ENCODE measurements at regions not wholly inside any gene's neighbourhood (a gene's known extent, or its start where the extent isn't known, plus 50 kb on each side); places are given as distances from the start of the nearest gene placed in this dataset.
"Not testable (repeated sequence)": the region's sequence is repeated elsewhere in the genome, so short reads cannot be mapped to it uniquely, and the experiment has no call there.

GRCh38 chrX:65932173-65933084, 107.5 kb downstream of the VSIG4 start:
- ChIA-PET CTCF (no interaction called here), POLR2A (no interaction called here)
- H3K36me3 Mint-ChIP-seq (ENCODE audit: low read depth), result no peaks in the 10 kb centered on the region
- no peaks in the 10 kb centered on the region for H3K27me3 Mint-ChIP-seq
- H3K27ac Mint-ChIP-seq, result no peak overlapping the region
- intact Hi-C loops (cut with micrococcal nuclease), result no loop called here
- H3K4me1 Mint-ChIP-seq, result peaks cover 3% of the 10 kb centered on the region
- H3K4me3 Mint-ChIP-seq, result no peak overlapping the region
- ATAC-seq (ENCODE audit: low read depth), result no peak
- peaks cover 3% of the 10 kb centered on the region for H3K9me3 Mint-ChIP-seq
- DNase-seq, result no peak
- TF ChIP-seq CTCF (IDR thresholded peaks at IDR 0.05), result no peak

GRCh38 chrX:65928522-65928921, 111.4 kb downstream of the VSIG4 start:
- no peak overlapping the region for H3K4me3 Mint-ChIP-seq
- H3K27me3 Mint-ChIP-seq, result no peaks in the 10 kb centered on the region
- TF ChIP-seq CTCF (IDR thresholded peaks at IDR 0.05), result no peak
- H3K36me3 Mint-ChIP-seq (ENCODE audit: low read depth), result no peaks in the 10 kb centered on the region
- ChIA-PET POLR2A (no interaction called here), CTCF (no interaction called here)
- ATAC-seq (ENCODE audit: low read depth) (no peak), DNase-seq (no peak)
- peaks cover 5% of the 10 kb centered on the region for H3K9me3 Mint-ChIP-seq
- H3K27ac Mint-ChIP-seq, result no peak overlapping the region
- H3K4me1 Mint-ChIP-seq, result peaks cover 31% of the 10 kb centered on the region
- intact Hi-C loops (cut with micrococcal nuclease), result no loop called here

- peaks cover 39% of the 10 kb centered on the region for H3K4me1 Mint-ChIP-seq
- CTCF ChIA-PET; intact Hi-C loops (cut with micrococcal nuclease); H3K9me3 Mint-ChIP-seq; POLR2A ChIA-PET; H3K27me3 Mint-ChIP-seq; ATAC-seq (ENCODE audit: low read depth); H3K27ac Mint-ChIP-seq; H3K36me3 Mint-ChIP-seq (ENCODE audit: low read depth); DNase-seq; H3K4me3 Mint-ChIP-seq: not testable (repeated sequence)
Observed at GRCh38 chrX:65927386-65927785, 112.5 kb downstream of the VSIG4 start.

GRCh38 chrX:65926095-65927019, 113.5 kb downstream of the VSIG4 start:
- Mint-ChIP-seq H3K4me3 (peak overlapping the region; percentile 53), H3K27ac (peak overlapping the region; percentile 71), H3K9me3 (peaks cover 2% of the 10 kb centered on the region), H3K27me3 (no peaks in the 10 kb centered on the region), H3K4me1 (peaks cover 39% of the 10 kb centered on the region), H3K36me3 (ENCODE audit: low read depth) (no peaks in the 10 kb centered on the region)
- DNase-seq (no peak), ATAC-seq (ENCODE audit: low read depth) (peak; percentile 71)
- intact Hi-C loops (cut with micrococcal nuclease), result loop anchor here (1.0 kb wide), 1 partner anchor 331 kb away; no protein-coding TSS in a partner anchor
- TF ChIP-seq CTCF (IDR thresholded peaks at IDR 0.05), result no peak
- ChIA-PET POLR2A (interaction anchor here (1.5 kb wide), 1 partner anchor 258 kb away, joined by 3 read pairs; no protein-coding TSS in a partner anchor), CTCF (no interaction called here)

GRCh38 chrX:65925592-65925991, 114.3 kb downstream of the VSIG4 start:
- Mint-ChIP-seq H3K4me1 (peaks cover 39% of the 10 kb centered on the region), H3K9me3 (peaks cover 2% of the 10 kb centered on the region), H3K4me3 (no peak overlapping the region), H3K27me3 (no peaks in the 10 kb centered on the region), H3K36me3 (ENCODE audit: low read depth) (no peaks in the 10 kb centered on the region), H3K27ac (peak overlapping the region; percentile 71)
- no peak for ATAC-seq (ENCODE audit: low read depth)
- no peak for DNase-seq
- ChIA-PET POLR2A (interaction anchor here (1.5 kb wide), 1 partner anchor 257 kb away, joined by 3 read pairs; no protein-coding TSS in a partner anchor), CTCF (no interaction called here)
- TF ChIP-seq CTCF (IDR thresholded peaks at IDR 0.05), result no peak
- intact Hi-C loops (cut with micrococcal nuclease), result no loop called here

All from activated B cell treated with CpG ODN at 0.5 μM for 24 hours (primary cell).